Loucy (cell line): ENCODE measurements at regions not wholly inside any gene's neighbourhood (a gene's known extent, or its start where the extent isn't known, plus 50 kb on each side); places are given as distances from the start of the nearest gene placed in this dataset.

Experiments used
- CTCF ChIP-seq: fragments of 200-600 bp; sonication (generic); conservative IDR thresholded peaks from 2 replicates; pipeline ENCODE4 v1.5.1; 2014; ENCODE audit warnings: mild to moderate bottlenecking, antibody characterized with exemption, low read length
- EZH2phosphoT487 ChIP-seq: fragments of 200-600 bp; IDR thresholded peaks from 2 replicates; pipeline ENCODE4 v1.6.1; 2018; ENCODE audit warnings: antibody characterized with exemption, mild to moderate bottlenecking, moderate library complexity, borderline replicate concordance

- TF ChIP-seq CTCF (no peak), EZH2phosphoT487 (no peak)
These were observed 118.0 kb upstream of the CDKN3 start for GRCh38 chr14:54278665-54279295.
